Stimulated activated CD4-positive, alpha-beta T cell treated with anti-CD3 and anti-CD28 coated beads, Interleukin-2, amount 100 ng/mL, for 48 hours (primary cell): ENCODE measurements at regions not wholly inside any gene's neighbourhood (a gene's known extent, or its start where the extent isn't known, plus 50 kb on each side); places are given as distances from the start of the nearest gene placed in this dataset.
"Not testable (repeated sequence)": the region's sequence is repeated elsewhere in the genome, so short reads cannot be mapped to it uniquely, and the experiment has no call there.

ENCODE experiments used
- DNase-seq, 2 donors: peaks; one replicate each; pipeline ENCODE4 v3.0.0-alpha.2; 2020

- no peak for DNase-seq
Observed at GRCh38 chr2:53252115-53252514, 515.5 kb upstream of the CHAC2 start.

GRCh38 chr2:53247956-53248735 is 519.5 kb upstream of the CHAC2 start:
- no peak for DNase-seq

DNA sequence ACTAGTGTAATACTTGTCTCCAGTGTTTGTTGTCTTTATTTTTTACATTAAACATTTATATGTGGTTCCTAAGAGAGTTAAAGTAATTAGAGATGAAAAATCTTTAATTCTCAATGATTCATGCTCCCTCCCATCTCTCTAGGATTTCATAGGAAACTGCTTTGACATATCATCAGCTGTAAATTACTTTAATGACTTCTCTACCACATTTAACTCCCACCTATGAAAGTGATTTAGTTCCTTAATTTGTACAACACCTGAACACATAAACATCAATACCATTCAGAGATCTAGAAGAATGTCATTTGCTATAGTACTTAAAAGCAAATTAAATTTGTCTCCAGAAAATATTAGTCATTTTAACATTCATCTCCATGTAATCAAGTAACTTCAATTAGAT is 524.2 kb upstream of the CHAC2 start:
- DNase-seq, result no peak

- DNase-seq, result no peak
Observed at GRCh38 chr2:53242090-53242489, 525.5 kb upstream of the CHAC2 start.

DNA sequence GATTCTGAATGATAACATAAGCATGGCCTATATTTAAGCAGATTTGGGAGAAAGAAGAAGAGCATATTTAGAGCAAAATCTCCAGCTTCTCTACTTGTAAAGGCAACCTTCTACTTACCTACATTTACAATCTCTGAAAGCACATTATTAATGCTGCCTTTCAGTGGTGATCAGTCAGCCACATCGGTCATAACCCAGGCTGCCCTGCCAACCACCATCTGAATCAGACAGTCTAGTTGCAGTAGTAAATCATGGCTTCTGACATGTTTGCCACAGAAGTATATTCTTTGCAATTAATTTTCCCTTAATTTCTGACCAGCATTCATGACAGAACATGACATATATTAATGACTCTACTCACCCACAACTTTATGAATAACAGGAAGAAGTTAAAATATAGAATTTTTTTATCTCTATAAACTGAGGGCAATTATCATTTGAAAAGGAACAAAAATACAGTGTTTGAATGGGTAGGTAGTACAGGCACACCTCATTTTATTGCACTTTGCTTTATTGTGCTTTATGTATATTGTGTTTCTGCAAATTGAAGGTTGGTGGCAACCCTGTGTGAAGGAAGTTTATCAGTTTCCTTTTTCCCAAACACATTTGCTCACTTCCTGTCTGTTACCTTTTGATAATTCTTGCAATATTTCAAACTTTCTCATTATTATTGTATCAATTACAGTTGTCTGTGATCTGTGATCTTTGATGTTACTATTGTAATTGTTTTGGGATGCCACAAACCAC is 531.6 kb upstream of the CHAC2 start:
- DNase-seq, result no peak

GRCh38 chr2:53234548-53234903 is 533.1 kb upstream of the CHAC2 start:
- DNase-seq, result no peak

DNA sequence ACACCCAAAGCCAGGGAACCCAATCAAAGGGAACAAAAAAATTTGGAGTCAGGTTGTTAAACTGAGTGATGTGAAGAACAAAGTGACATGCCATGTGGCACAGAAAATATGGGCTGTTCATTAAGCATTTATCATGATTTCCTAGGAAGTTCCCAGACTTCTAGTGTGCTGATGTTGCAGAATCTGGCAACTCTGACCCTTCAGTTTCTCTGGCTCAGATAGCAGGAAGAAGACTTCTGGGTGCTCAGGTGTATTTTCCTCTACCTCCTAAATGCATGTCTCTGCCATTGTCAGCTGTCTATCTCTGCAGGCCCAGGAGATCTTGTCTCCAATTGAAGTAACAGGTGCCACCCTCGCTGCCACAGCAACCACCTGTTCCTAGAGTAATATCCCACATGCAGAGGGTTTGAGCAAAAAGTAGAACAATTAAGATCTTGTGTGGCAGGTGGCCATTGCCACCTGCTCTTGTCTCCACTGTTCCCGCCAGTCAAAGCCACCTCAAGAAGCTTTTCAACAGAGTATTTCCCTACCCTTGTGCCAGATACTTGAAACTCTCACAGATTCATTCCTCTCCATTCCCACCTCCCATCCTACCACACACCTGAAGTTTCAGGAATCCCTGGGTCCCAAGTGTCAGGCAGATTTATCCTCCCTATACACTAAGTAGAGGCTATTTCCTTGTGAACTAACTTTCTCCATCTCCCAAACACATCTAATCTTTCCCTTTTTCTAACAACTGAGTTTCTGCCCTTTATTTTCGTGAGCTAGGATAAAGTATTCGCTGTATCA is 533.7 kb upstream of the CHAC2 start:
- DNase-seq, result no peak

GRCh38 chr2:53231908-53232307 is 535.7 kb upstream of the CHAC2 start:
- DNase-seq, result no peak

GRCh38 chr2:53230691-53231090 is 536.9 kb upstream of the CHAC2 start:
- no peak for DNase-seq

GRCh38 chr2:53227535-53227934 is 540.1 kb upstream of the CHAC2 start:
- DNase-seq, result no peak

- no peak for DNase-seq
Observed at GRCh38 chr2:53220969-53221368, 546.6 kb upstream of the CHAC2 start.

DNA sequence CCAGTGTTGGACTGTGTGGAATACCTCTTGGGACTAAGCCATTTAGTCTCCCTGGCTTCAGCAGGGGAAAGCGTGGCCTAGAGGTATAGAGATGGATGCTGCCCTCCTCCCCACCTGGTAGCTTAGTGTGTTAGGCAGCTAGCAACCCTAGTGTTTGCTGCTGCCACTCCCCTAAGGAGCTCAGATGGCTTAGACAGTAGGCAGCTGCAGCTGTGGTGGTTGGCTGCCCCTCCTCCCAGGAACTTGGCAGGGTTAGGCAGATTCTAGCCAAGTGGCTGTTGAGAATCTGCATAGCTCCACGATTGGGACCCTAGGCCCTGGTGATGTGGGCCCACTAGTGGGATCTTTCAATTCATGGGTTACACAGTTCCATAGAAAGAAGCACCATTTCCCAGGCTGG is 550.4 kb upstream of the CHAC2 start:
- DNase-seq, result no peak

DNA sequence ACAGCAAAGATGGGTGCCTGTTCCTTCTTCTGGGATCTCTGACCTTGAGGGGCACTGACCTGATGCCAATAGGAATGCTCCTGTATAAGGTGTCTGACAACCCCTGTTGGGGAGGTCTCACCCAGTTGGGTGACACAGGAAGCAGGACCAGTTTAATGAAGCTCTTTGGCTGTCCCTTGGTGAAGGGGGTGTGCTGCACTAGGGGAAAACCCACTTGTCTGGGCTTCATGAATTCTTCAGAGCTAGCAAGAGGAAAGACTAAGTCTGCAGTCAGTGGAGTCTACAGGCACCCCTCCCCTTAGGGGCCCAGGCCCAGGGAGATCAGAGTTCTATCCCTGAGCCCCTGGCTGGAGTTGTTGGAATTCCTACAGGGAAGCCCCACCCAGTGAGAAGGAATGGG is 550.8 kb upstream of the CHAC2 start:
- no peak for DNase-seq

DNA sequence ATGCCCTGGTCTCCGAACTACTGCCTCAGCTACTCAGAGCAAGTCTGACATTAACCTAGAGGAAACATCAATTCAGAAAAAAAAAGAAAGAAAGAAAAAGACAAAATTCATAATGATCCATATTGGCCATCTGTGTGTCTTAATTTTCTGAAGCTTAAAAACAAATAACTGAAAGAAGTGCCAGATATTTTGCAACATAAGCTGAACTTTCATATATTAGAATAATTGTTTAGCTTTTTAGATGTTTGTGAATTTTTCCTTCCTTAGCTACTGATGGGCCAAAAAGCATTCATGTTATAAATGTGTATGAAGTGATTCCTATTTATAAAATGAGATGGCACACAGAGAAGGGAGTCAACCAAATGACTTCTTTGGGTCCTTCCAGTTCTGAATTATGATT is 555.0 kb upstream of the CHAC2 start:
- DNase-seq, result no peak

- no peak for DNase-seq
Observed at GRCh38 chr2:53211201-53211774, 556.3 kb upstream of the CHAC2 start.

- no peak for DNase-seq
Observed at GRCh38 chr2:53210538-53210937, 557.1 kb upstream of the CHAC2 start.

DNA sequence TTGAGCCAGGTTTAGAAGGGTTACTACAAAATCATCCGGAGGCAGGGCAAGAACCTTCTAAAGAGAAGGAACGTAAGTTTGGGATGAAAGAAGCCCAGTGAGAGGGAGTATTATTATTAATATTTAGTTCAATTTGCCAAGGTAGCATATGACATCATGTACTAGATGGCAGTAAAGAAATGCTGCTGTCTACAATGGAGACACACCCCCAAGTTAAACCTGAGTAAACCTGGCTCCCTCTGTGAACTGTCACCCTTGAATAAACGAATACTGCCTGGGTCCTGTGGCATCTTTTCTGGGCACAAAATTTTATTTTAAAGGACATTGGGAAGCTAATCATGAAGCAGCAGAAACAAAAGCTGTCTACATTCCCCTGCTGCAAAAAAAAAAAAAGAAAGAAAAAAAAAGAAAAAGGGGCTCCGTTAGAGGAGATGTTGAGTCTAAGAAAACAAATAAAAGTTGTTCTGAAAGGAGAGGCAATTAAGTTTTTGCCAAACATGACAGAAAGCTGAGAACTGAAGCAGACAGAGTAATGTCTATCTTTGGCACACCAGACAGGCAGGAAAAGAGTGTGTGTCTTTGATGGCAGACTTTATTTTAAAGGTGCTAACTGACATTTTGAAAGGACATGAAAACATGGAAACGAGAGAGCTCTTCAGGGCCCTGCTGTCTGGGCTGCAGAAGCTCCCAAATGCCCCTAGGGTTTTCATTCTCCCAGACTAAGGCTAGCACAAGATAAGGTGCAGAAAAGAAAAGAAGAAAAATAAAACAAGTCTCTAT is 557.7 kb upstream of the CHAC2 start:
- no peak for DNase-seq

GRCh38 chr2:53208815-53209214 is 558.8 kb upstream of the CHAC2 start:
- DNase-seq, result no peak

DNA sequence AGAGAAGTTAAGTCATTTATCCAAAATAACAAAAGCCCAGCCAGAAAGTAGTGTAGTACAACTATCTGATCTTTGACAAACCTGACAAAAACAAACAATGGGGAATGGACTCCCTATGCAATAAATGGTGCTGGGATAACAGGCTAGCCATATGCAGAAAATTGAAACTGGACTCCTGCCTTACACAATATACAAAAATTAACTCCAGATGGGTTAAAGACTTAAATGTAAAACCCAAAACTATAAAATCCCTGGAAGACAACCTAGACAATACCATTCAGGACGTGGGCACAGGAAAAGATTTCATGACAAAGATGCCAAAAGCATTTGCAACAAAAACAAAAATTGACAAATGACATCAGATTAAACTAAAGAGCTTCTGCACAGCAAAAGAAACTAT is 561.4 kb upstream of the CHAC2 start:
- not testable (repeated sequence) for DNase-seq

GRCh38 chr2:53202063-53202462 is 565.5 kb upstream of the CHAC2 start:
- DNase-seq, result no peak

GRCh38 chr2:53200072-53200471 is 567.5 kb upstream of the CHAC2 start:
- DNase-seq, result no peak

DNA sequence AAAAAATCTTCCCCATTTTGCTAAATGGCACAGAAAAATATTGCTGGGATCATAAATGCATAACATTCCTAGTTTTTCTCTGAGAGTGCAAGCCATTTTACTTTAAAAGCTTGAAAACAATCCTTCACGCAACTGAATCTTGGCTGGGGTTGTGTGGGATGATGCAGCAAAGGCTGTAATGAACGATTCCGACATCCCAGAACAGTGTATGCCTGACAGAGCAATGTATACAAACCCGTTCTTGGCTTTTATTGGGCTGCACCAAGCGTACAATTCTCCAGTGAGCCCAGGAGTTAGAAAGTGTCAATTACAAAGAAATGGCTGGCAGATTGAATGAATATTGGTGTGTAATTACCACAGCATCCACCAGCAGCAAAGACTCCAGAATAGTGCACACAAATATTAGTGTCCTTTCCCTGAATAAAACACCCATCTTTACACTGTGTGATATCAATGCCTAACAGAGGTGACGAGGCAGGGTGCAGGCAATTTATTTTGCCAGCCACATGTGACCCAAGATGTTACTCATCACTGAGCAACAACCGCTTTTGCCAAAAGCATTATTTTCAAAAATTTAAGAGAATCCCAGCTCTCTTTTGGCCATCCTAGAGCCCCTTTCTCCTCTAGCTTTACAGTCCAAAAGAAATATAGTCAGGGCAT is 578.6 kb upstream of the CHAC2 start:
- no peak for DNase-seq
